Transverse colon (tissue), 4 donors: ENCODE measurements at regions not wholly inside any gene's neighbourhood (a gene's known extent, or its start where the extent isn't known, plus 50 kb on each side); places are given as distances from the start of the nearest gene placed in this dataset.

Experiments used
- DNase-seq: peaks from one replicate; pipeline ENCODE4 v3.0.0-alpha.2; 2019
- H3K27ac ChIP-seq, 4 donors: fragments of 200-600 bp; sonication (generic); 2 replicates each; pipeline ENCODE4 v1.5.1; 2016 to 2018; ENCODE audit warnings: inconsistent platforms in 4 of 4
- H3K27me3 ChIP-seq: fragments of 200-600 bp; sonication (generic); 2 replicates; pipeline ENCODE4 v1.5.1; 2017; ENCODE audit warnings: inconsistent platforms
- H3K36me3 ChIP-seq, 4 donors: fragments of 200-600 bp; sonication (generic); 2 replicates each; pipeline ENCODE4 v1.5.1; 2017 to 2019; ENCODE audit warnings: inconsistent platforms in 4 of 4
- H3K4me1 ChIP-seq, 4 donors: fragments of 200-600 bp; sonication (generic); 2 replicates each; pipeline ENCODE4 v1.5.1; 2017 to 2020; ENCODE audit warnings: inconsistent platforms in 4 of 4
- H3K4me3 ChIP-seq, 4 donors: fragments of 200-600 bp; sonication (generic); 1 replicate in 1 of 4; 2 replicates in 3 of 4; pipeline versions ENCODE4 v1.5.1 to v1.6.1; 2017 to 2019; ENCODE audit warnings: inconsistent platforms in 4 of 4
- H3K9me3 ChIP-seq, 2 donors: fragments of 200-600 bp; sonication (generic); 2 replicates each; pipeline ENCODE4 v1.5.1; 2017 to 2019; ENCODE audit warnings: inconsistent platforms in 2 of 2
- EP300 ChIP-seq: sonication (generic); formaldehyde crosslinking; IDR thresholded peaks from one replicate; pipeline ENCODE4 v1.6.1; 2017; ENCODE audit warnings: antibody characterized with exemption, low read depth
- POLR2A ChIP-seq: fragments of 450-650 bp; IDR thresholded peaks from one replicate; pipeline ENCODE4 v1.6.1; 2016; ENCODE audit warnings: antibody characterized with exemption, mild to moderate bottlenecking, moderate library complexity
- POLR2AphosphoS5 ChIP-seq, 3 donors: sonication (generic); formaldehyde crosslinking; IDR thresholded peaks; one replicate each; pipeline ENCODE4 v1.6.1; 2016; ENCODE audit warnings: antibody characterized with exemption in 3 of 3
- WGBS, 2 donors: methylation state at CpG; one replicate each; pipeline ENCODE4 v1.1.5; 2018; ENCODE audit warnings: low coverage in 1 of 2; 5-methylcytosine and 5-hydroxymethylcytosine counted together
- in situ Hi-C, 4 donors: fragments of 200-750 bp; cut with MboI; loops; one replicate each; pipeline versions ENCODE4 v1.15.0 to v1.15.1; 2017; ENCODE audit warnings: low sequenced_read_pairs in 3 of 4, low pct_ligation_motif_present in 1 of 4, low pct_unique_long_range_greater_than_20kb in 1 of 4
- intact Hi-C: fragments of 100-400 bp; cut with DNase I; formaldehyde crosslinking; loops from one replicate; pipeline ENCODE4 v1.15.1; 2023; ENCODE audit warnings: low total_unique reads
- TF ChIP-seq, protein P1 (sequence below), 5 experiments: fragments of 200-600 bp in 3 of 5; fragments of 450-650 bp in 2 of 5; sonication (generic) in 3 of 5; IDR thresholded peaks; 1 replicate in 2 of 5; 2 replicates in 3 of 5; pipeline ENCODE4 v1.5.1; 2016 to 2017; ENCODE audit warnings: antibody characterized with exemption in 5 of 5, inconsistent platforms in 3 of 5, mild to moderate bottlenecking in 2 of 5, moderate library complexity in 1 of 5

DNA sequence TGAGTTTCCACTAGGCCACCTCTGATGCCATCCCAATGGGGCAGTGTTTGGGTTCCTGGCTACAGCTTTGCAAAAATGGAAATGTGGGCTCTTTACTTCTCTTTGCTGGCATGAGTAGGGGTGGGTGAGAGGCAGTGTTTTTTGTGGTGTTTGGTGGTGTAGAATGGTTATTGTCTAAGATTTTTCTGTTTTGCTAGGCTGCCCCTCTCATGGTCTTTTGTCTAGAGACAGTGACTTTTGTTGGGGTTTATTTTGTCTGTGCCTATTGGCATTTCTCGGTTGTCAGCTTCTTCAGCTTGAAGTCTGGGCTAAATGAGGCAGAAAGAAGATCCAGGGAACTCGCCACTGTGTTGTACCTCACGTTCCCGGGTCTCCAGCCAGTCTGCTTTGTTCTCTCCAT lies 112.1 kb downstream of the CENPF start:
- WGBS, 2 donors: 76 to 82% methylated on average over 4 of the region's 4 CpGs
- no peak for TF ChIP-seq EP300
- TF ChIP-seq, protein P1, sequence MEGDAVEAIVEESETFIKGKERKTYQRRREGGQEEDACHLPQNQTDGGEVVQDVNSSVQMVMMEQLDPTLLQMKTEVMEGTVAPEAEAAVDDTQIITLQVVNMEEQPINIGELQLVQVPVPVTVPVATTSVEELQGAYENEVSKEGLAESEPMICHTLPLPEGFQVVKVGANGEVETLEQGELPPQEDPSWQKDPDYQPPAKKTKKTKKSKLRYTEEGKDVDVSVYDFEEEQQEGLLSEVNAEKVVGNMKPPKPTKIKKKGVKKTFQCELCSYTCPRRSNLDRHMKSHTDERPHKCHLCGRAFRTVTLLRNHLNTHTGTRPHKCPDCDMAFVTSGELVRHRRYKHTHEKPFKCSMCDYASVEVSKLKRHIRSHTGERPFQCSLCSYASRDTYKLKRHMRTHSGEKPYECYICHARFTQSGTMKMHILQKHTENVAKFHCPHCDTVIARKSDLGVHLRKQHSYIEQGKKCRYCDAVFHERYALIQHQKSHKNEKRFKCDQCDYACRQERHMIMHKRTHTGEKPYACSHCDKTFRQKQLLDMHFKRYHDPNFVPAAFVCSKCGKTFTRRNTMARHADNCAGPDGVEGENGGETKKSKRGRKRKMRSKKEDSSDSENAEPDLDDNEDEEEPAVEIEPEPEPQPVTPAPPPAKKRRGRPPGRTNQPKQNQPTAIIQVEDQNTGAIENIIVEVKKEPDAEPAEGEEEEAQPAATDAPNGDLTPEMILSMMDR (IDR thresholded peaks at IDR 0.05): no peak
- no peak for TF ChIP-seq POLR2A
- no peak for TF ChIP-seq POLR2AphosphoS5 (IDR thresholded peaks at IDR 0.05)
- intact Hi-C loops: no loop called here
- no peak for DNase-seq
- in situ Hi-C loops: no loop called here
- Histone ChIP-seq H3K4me3 (no peak overlapping the region), H3K4me1 (no peaks in the 10 kb centered on the region), H3K9me3 (no peaks in the 10 kb centered on the region), H3K27ac (no peak overlapping the region), H3K36me3 (no peaks in the 10 kb centered on the region), H3K27me3 (no peaks in the 10 kb centered on the region)

GRCh38 chr1:214717351-214717750 lies 114.4 kb downstream of the CENPF start:
- H3K9me3 ChIP-seq: no peaks in the 10 kb centered on the region
- H3K4me1 ChIP-seq: no peaks in the 10 kb centered on the region
- DNase-seq: no peak
- H3K36me3 ChIP-seq: no peaks in the 10 kb centered on the region
- no peaks in the 10 kb centered on the region for H3K27me3 ChIP-seq
- intact Hi-C loops: no loop called here
- TF ChIP-seq POLR2A (no peak), POLR2AphosphoS5 (IDR thresholded peaks at IDR 0.05) (no peak), EP300 (no peak)
- TF ChIP-seq, protein P1 (IDR thresholded peaks at IDR 0.05): no peak
- H3K4me3 ChIP-seq: no peak overlapping the region
- H3K27ac ChIP-seq: no peak overlapping the region
- WGBS, 2 donors: 52 to 62% methylated on average over 6 to 7 of the region's 7 CpGs
- in situ Hi-C loops: no loop called here

DNA sequence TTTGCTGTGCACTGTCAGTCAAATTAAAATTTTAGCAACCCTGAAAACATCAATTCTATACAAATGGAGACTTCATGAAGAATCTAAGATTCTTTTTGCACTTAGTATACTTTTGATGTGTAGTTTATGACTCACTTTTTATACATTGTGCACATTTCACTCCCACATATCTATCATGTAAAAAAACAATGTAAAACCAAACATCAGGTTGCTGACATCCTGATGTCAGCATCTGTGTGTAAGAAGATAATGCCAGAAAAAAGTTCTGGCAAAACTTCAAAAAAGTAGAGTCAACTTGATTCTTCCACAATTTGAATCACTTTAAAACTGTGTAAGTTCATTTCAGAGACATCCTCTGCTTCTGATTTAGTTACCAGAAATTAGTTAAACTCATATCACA lies 115.7 kb downstream of the CENPF start:
- Histone ChIP-seq H3K4me3 (no peak overlapping the region), H3K27ac (no peak overlapping the region), H3K27me3 (no peaks in the 10 kb centered on the region), H3K9me3 (no peaks in the 10 kb centered on the region), H3K36me3 (no peaks in the 10 kb centered on the region), H3K4me1 (no peaks in the 10 kb centered on the region)
- intact Hi-C loops: no loop called here
- in situ Hi-C loops: no loop called here
- no peak for DNase-seq
- TF ChIP-seq POLR2A (no peak), POLR2AphosphoS5 (IDR thresholded peaks at IDR 0.05) (no peak), EP300 (no peak)
- TF ChIP-seq, protein P1 (IDR thresholded peaks at IDR 0.05): no peak

DNA sequence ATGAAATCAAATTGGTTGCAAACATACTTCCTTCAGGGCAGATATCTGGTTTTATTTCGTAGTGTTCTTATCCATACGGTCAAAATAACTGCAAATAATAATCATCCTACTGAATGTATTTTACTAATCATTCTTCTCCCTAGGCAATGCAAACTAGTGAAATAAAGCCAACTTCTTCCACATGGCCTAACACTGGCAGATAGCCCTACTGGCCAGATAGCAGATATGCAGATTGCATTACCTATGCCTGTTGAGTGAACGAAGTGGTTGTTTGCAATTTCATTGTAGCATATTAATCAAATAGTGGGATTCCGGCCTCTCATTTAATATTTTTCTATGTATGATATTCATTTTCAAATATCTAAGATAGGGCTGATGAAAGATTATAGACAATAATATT lies 116.2 kb downstream of the CENPF start:
- TF ChIP-seq EP300 (no peak), POLR2AphosphoS5 (IDR thresholded peaks at IDR 0.05) (no peak), POLR2A (no peak)
- TF ChIP-seq, protein P1 (IDR thresholded peaks at IDR 0.05): no peak
- Histone ChIP-seq H3K36me3 (no peaks in the 10 kb centered on the region), H3K27me3 (no peaks in the 10 kb centered on the region), H3K27ac (no peak overlapping the region), H3K4me3 (no peak overlapping the region), H3K9me3 (no peaks in the 10 kb centered on the region), H3K4me1 (no peaks in the 10 kb centered on the region)
- in situ Hi-C loops: no loop called here
- DNase-seq: no peak
- 65 to 76% methylated on average over 4 of the region's 4 CpGs for WGBS, 2 donors
- intact Hi-C loops: no loop called here
